ENCODE measurements at regions not wholly inside any gene's neighbourhood (a gene's known extent, or its start where the extent isn't known, plus 50 kb on each side); places are given as distances from the start of the nearest gene placed in this dataset.

DNA sequence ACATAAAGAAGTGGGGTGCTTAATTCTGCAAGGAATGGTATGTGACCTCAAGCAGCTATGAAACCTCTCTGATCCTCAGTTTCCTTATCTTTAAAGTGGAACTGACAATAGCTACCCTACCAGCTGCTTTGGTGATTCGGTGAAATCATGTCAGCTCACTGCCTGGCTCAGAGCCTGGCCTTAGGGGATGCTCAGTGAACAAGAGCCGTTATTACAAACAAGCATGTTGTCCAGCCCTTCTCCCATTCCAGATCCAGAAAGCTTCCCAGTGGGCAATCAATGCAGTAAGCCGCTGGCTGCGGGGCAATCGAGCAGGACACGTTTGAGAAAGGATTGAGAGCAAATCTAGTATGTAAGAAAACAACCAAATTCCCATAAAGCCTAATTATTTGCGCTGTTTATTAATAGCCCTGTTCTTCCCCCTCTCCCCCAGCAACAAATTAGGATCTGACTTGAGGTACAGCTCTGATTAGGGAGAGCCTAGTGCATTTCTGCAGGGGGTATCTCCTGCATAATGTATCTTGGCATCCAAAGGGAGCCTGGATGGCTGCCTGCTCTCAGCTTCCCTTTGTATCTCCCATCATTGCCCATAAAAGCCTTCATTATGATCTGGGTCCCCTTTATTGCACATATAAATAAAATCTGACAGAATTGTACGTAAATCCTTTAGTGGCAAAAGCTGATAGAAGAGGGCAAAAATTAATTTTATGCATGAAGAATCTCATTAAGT is 371.4 kb downstream of the TMEM232 start:
- H3K36me3 ChIP-seq = no peaks in the 10 kb centered on the region
- H3K9me3 ChIP-seq = no peaks in the 10 kb centered on the region
- no peak overlapping the region for H3K27ac ChIP-seq
- intact Hi-C loops (cut with DNase I) = no loop called here
- no peaks in the 10 kb centered on the region for H3K27me3 ChIP-seq (replicated peaks; ENCODE audit: insufficient read depth)
- H3K4me1 ChIP-seq (replicated peaks) = no peaks in the 10 kb centered on the region
- WGBS = 57% methylated on average over 8 of the region's 8 CpGs
- no peak for DNase-seq (ENCODE audit: low spot score)
- no peak overlapping the region for H3K4me3 ChIP-seq
- no peak for TF ChIP-seq POLR2A (IDR thresholded peaks at IDR 0.05)
- no peak for TF ChIP-seq POLR2AphosphoS5 (IDR thresholded peaks at IDR 0.05)
- TF ChIP-seq, protein P1, sequence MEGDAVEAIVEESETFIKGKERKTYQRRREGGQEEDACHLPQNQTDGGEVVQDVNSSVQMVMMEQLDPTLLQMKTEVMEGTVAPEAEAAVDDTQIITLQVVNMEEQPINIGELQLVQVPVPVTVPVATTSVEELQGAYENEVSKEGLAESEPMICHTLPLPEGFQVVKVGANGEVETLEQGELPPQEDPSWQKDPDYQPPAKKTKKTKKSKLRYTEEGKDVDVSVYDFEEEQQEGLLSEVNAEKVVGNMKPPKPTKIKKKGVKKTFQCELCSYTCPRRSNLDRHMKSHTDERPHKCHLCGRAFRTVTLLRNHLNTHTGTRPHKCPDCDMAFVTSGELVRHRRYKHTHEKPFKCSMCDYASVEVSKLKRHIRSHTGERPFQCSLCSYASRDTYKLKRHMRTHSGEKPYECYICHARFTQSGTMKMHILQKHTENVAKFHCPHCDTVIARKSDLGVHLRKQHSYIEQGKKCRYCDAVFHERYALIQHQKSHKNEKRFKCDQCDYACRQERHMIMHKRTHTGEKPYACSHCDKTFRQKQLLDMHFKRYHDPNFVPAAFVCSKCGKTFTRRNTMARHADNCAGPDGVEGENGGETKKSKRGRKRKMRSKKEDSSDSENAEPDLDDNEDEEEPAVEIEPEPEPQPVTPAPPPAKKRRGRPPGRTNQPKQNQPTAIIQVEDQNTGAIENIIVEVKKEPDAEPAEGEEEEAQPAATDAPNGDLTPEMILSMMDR (IDR thresholded peaks at IDR 0.05) = no peak

DNA sequence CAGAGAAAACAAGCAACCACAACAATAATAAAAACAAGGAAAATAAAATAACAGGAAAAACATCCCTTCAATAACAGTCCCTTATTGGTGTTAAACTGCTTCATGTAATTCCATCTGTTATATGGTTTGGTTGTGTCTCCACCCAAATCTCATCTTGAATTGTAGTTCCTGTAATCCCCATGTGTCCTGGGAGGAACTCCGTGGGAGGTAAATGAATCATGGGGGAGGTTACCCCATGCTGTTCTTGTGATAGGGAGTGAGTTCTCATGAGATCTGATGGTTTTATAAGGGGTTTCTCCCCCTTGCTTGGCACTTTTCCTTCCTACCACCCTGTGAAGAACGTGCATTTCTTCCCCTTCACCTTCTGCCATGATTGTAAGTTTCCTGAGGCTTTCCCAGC is 369.8 kb downstream of the TMEM232 start:
- TF ChIP-seq POLR2AphosphoS5 (IDR thresholded peaks at IDR 0.05) (no peak), POLR2A (IDR thresholded peaks at IDR 0.05) (no peak)
- TF ChIP-seq, protein P1 (IDR thresholded peaks at IDR 0.05) = no peak
- no peaks in the 10 kb centered on the region for H3K27me3 ChIP-seq (replicated peaks; ENCODE audit: insufficient read depth)
- no peaks in the 10 kb centered on the region for H3K36me3 ChIP-seq
- H3K27ac ChIP-seq = no peak overlapping the region
- H3K9me3 ChIP-seq = no peaks in the 10 kb centered on the region
- no peak for DNase-seq (ENCODE audit: low spot score)
- no peak overlapping the region for H3K4me3 ChIP-seq
- H3K4me1 ChIP-seq (replicated peaks) = no peaks in the 10 kb centered on the region
- intact Hi-C loops (cut with DNase I) = no loop called here
- WGBS = 76% methylated on average over 2 of the region's 2 CpGs

DNA sequence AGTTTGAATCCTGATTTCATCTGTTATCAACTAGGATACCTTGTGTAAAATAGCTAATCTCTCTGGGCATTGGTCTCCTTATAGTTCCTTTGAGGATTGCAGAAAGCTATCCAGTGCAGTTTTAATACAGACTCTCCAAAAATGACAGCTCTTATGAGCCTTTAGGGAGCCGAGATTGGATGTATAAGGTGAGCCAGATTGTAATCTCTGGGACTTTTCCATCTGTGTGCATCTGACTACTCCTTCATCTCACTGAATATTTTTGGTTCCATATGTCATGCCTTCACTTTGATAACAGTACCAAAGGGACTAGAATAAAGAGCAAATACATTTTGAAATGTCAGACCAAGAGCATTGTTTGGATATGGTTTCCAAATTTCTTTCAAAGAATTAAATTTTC is 367.2 kb downstream of the TMEM232 start:
- WGBS = 56% methylated on average over 1 of the region's 1 CpG
- Histone ChIP-seq H3K4me3 (no peak overlapping the region), H3K9me3 (no peaks in the 10 kb centered on the region), H3K4me1 (replicated peaks) (no peaks in the 10 kb centered on the region), H3K27me3 (replicated peaks; ENCODE audit: insufficient read depth) (no peaks in the 10 kb centered on the region), H3K36me3 (no peaks in the 10 kb centered on the region), H3K27ac (no peak overlapping the region)
- TF ChIP-seq POLR2A (IDR thresholded peaks at IDR 0.05) = no peak
- TF ChIP-seq, protein P1 (IDR thresholded peaks at IDR 0.05) = no peak
- TF ChIP-seq POLR2AphosphoS5 (IDR thresholded peaks at IDR 0.05) = no peak
- intact Hi-C loops (cut with DNase I) = no loop called here
- no peak for DNase-seq (ENCODE audit: low spot score)

DNA sequence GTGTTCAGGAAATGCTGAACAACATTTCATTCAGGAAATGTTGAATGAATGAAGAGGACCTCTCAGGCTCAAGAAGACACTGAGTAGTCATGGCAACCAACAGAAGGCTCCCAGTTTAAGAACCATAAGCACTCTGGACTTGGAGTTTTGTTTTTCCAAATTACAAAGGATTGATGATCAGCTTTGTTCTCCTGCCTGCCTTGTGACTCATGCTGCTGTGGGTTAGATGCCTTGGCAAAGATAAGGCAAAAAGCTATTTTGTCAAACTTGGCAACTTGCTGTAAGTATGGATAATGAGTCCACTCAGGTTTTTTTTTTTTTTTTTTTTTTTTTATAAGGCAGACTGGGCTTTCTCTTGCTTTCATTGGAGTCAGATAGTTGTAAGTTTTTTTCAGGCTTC is 365.0 kb downstream of the TMEM232 start:
- DNase-seq (ENCODE audit: low spot score) = no peak
- no peak overlapping the region for H3K4me3 ChIP-seq
- H3K27ac ChIP-seq = no peak overlapping the region
- no peaks in the 10 kb centered on the region for H3K36me3 ChIP-seq
- no peaks in the 10 kb centered on the region for H3K27me3 ChIP-seq (replicated peaks; ENCODE audit: insufficient read depth)
- intact Hi-C loops (cut with DNase I) = no loop called here
- H3K4me1 ChIP-seq (replicated peaks) = no peaks in the 10 kb centered on the region
- H3K9me3 ChIP-seq = no peaks in the 10 kb centered on the region
- TF ChIP-seq POLR2A (IDR thresholded peaks at IDR 0.05) (no peak), POLR2AphosphoS5 (IDR thresholded peaks at IDR 0.05) (no peak)
- TF ChIP-seq, protein P1 (IDR thresholded peaks at IDR 0.05) = no peak

DNA sequence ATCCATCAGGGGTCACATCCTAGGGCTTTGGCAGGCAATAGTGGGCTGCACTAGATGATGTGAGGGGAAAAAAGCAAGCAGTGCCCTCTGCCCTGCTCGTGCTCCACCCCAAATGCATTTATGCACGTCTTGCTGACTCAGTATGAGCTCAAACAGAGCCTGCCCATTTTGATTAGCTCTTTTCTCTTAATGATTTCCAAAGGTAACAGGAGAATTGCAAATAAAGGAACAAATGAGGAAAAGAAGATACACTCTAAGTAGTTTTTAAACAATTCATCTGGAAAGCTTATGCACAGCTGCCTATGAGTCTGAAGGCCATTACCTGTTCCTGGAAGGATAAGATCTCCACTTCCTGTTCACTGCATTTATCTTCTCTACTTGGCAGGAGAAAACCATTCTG is 364.2 kb downstream of the TMEM232 start:
- intact Hi-C loops (cut with DNase I) = no loop called here
- TF ChIP-seq, protein P1 (IDR thresholded peaks at IDR 0.05) = no peak
- TF ChIP-seq POLR2A (IDR thresholded peaks at IDR 0.05) = no peak
- no peak for TF ChIP-seq POLR2AphosphoS5 (IDR thresholded peaks at IDR 0.05)
- DNase-seq (ENCODE audit: low spot score) = no peak

More for the DNA sequence above, 364.2 kb downstream of the TMEM232 start:
- H3K9me3 ChIP-seq = no peaks in the 10 kb centered on the region
- no peak overlapping the region for H3K27ac ChIP-seq
- no peaks in the 10 kb centered on the region for H3K4me1 ChIP-seq (replicated peaks)
- no peaks in the 10 kb centered on the region for H3K36me3 ChIP-seq
- no peaks in the 10 kb centered on the region for H3K27me3 ChIP-seq (replicated peaks; ENCODE audit: insufficient read depth)
- H3K4me3 ChIP-seq = no peak overlapping the region
- WGBS = 63% methylated on average over 2 of the region's 2 CpGs
